Retinal pigment epithelial cell (primary cell): ENCODE measurements at regions not wholly inside any gene's neighbourhood (a gene's known extent, or its start where the extent isn't known, plus 50 kb on each side); places are given as distances from the start of the nearest gene placed in this dataset.

ENCODE experiments used
- DNase-seq: peaks from one replicate; pipeline ENCODE4 v3.0.0-alpha.2; 2010; ENCODE audit warnings: low read depth
- H3K4me3 ChIP-seq: 2 replicates; pipeline ENCODE4 v1.5.1; 2011; ENCODE audit warnings: mild to moderate bottlenecking, low read length, control low read depth, moderate library complexity
- TF ChIP-seq, protein P1 (sequence below): conservative IDR thresholded peaks from 2 replicates; pipeline ENCODE4 v1.5.1; 2011; ENCODE audit warnings: low read depth, low read length, control low read depth, inconsistent platforms

DNA sequence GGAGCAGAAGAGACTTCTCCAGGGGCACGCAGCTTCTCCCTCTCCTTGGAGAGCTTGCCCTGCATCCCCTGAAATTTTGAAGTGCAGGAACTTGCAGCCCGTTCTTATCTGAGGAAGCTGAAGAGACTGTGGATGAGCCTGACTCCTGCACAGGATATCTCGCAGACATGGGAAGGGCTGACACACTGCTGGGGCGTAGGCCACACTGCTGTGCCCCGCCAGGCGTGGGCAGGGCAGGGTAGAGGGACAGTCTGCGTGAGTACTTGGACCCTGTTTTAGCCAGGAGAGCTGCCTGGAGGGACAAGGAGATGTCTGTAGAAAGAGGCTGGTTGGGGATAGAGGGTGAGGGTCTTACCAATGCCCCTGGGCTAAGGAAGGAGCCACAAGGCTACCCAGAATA lies 353.7 kb upstream of the NBEA start:
- no peak overlapping the region for H3K4me3 ChIP-seq
- TF ChIP-seq, protein P1, sequence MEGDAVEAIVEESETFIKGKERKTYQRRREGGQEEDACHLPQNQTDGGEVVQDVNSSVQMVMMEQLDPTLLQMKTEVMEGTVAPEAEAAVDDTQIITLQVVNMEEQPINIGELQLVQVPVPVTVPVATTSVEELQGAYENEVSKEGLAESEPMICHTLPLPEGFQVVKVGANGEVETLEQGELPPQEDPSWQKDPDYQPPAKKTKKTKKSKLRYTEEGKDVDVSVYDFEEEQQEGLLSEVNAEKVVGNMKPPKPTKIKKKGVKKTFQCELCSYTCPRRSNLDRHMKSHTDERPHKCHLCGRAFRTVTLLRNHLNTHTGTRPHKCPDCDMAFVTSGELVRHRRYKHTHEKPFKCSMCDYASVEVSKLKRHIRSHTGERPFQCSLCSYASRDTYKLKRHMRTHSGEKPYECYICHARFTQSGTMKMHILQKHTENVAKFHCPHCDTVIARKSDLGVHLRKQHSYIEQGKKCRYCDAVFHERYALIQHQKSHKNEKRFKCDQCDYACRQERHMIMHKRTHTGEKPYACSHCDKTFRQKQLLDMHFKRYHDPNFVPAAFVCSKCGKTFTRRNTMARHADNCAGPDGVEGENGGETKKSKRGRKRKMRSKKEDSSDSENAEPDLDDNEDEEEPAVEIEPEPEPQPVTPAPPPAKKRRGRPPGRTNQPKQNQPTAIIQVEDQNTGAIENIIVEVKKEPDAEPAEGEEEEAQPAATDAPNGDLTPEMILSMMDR = no peak
- DNase-seq = no peak

DNA sequence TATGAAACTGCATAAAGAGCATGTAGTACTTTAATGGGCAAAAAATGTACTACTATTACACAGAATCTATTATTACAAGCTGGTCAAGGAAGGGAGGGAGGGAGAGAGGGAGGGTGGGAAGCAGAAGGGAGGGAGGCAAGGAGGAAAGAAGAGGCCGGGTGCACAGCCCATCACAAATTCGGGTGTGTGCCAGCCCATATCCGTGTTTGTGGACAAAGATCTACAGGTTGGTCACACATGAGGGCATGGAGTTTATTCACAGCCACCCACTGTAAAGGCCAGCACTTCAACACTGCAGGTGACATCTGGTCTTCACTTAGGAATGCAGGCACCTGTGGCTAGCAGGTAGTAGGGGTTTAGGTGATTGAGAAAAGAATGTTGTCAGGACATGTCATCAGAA lies 352.5 kb upstream of the NBEA start:
- TF ChIP-seq, protein P1 = no peak
- no peak overlapping the region for H3K4me3 ChIP-seq
- no peak for DNase-seq

DNA sequence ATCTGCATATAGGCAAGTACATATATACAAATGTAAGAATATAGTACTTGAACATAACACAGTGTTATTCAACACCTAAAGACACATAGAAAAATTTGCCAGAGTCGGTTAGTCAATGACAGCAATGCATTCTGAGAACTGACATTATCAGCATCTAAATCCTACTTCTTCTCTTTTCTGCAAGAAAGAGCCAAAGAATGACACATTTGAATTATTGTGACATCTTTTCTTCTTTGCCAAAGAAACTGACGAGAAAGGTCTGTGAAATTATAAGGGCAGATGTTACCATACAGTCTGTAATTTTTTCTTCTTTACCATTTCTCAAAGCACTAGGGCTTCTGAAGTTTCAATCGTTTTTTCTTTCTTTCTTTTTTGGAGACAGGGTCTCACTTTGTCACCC lies 350.9 kb upstream of the NBEA start:
- TF ChIP-seq, protein P1 = no peak
- DNase-seq = no peak
- H3K4me3 ChIP-seq = no peak overlapping the region

DNA sequence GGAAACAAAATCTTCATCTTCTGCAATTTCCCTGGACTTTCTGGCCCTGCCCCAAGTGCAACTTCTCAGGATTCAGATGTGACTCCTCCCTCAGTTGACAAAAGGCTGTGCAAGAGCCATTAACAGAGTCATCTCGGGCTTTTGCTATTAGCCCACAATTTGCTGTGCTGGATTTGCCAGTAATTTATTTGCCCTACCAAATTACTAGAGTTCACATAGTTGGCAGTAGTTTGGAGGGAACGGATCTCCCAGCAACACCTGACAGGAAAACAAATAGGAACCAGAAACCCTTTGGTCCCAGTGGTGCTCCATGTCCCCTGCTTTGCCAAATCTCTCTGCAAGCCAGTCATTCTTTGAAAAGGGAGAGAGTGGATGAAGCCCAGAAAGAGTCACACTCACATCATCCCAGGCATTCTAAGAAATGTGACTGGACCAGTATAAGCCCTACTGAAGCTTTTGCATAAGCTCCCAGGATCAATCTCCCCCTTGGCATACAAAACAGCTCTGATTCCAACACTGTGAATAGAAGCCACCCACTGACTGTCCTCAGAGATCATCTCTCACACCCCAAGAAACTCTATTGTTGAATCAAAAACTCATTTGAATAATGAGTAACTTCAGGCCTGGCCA lies 350.1 kb upstream of the NBEA start:
- H3K4me3 ChIP-seq = no peak overlapping the region
- DNase-seq = no peak
- TF ChIP-seq, protein P1 = no peak

DNA sequence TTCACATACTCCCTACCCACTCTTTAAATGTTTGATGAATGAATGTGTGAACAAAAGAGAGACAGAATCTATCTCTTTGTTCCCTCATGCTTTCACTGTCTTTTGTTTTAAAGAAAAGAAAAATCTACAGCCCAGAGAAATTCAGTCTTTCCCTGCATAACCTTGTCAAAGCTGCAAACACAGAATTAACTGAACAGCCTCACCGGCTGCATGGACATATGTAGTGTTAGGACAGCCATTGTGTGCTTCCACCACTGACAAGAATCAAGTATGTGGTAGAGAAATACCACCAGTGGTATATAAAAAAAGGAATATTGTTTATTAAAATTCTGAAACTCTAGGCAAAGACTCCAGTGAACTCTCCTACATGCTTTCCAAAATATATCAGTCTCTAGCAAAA lies 348.4 kb upstream of the NBEA start:
- TF ChIP-seq, protein P1 = no peak
- no peak for DNase-seq
- no peak overlapping the region for H3K4me3 ChIP-seq

DNA sequence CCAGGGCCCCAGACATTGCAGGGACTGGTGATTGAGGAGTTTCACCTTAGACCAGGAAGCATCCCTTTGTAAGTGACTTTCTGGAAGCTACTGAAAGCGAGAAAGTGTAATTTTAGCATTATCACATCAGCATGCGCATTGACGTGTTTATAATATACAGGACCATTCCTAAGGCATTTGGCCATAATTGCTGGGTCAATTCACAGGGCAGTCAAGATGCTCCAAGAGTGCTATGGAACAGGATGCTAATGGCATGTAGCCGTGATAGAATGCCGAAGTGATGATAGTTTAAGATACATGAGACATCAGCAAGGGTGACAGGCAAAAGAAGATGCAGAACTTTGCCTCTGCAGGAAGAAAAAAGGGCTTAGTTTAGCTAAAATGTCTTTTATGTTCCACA lies 347.6 kb upstream of the NBEA start:
- TF ChIP-seq, protein P1 = no peak
- DNase-seq = no peak
- H3K4me3 ChIP-seq = no peak overlapping the region

DNA sequence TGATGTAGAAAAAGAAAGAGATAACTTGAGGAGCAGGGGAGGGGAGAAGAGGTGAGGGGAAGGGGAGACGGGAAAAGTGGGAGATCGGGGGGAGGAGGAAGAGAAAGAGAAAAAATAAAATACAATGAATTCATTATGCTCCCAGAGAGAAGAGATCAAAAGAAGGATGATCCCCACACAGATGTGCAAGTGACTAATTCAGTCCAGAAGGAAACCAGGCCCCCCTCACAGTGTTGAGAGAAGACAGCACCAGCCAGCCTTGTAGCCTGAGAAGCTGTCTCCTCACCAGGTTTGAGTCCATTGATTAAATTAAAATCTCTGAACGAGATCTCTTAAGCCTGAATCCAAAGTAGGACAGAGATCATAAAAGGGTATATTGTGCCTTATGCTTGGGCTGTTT lies 333.7 kb upstream of the NBEA start:
- H3K4me3 ChIP-seq = no peak overlapping the region
- DNase-seq = no peak

More for the DNA sequence above, 333.7 kb upstream of the NBEA start:
- TF ChIP-seq, protein P1 = no peak
